SK-N-SH (cell line): ENCODE measurements at regions not wholly inside any gene's neighbourhood (a gene's known extent, or its start where the extent isn't known, plus 50 kb on each side); places are given as distances from the start of the nearest gene placed in this dataset.

Experiments used
- CTCF ChIP-seq: fragments of 200-600 bp; sonication (generic); IDR thresholded peaks from 2 replicates; pipeline ENCODE4 v1.6.1; 2017; ENCODE audit warnings: antibody characterized with exemption, mild to moderate bottlenecking, moderate library complexity
- EZH2phosphoT487 ChIP-seq: fragments of 200-600 bp; sonication (generic); IDR thresholded peaks from 2 replicates; pipeline ENCODE4 v1.6.1; 2017; ENCODE audit warnings: low read depth, mixed run types, mild to moderate bottlenecking, antibody characterized with exemption, moderate library complexity, borderline replicate concordance
- IRF3 ChIP-seq: fragments of 150-350 bp; IDR thresholded peaks from 2 replicates; pipeline ENCODE4 v1.6.1; 2016; ENCODE audit warnings: mild to moderate bottlenecking, low read depth, low read length
- JUND ChIP-seq: IDR thresholded peaks from 2 replicates; pipeline ENCODE4 v1.4.0; 2012
- MAX ChIP-seq: IDR thresholded peaks from 2 replicates; pipeline ENCODE4 v1.4.0; 2012; ENCODE audit warnings: low read depth
- NFIC ChIP-seq: IDR thresholded peaks from 2 replicates; pipeline ENCODE4 v1.4.0; 2012; ENCODE audit warnings: borderline replicate concordance
- PBX3 ChIP-seq: IDR thresholded peaks from 2 replicates; pipeline ENCODE4; 2012
- POLR2AphosphoS5 ChIP-seq: IDR thresholded peaks from 2 replicates; pipeline ENCODE4 v1.6.1; 2012; ENCODE audit warnings: low read depth, low read length
- RAD21 ChIP-seq: IDR thresholded peaks from 2 replicates; pipeline ENCODE4 v1.6.1; 2012; ENCODE audit warnings: mild to moderate bottlenecking, low read length
- REST ChIP-seq: IDR thresholded peaks from 2 replicates; pipeline ENCODE4 v1.6.1; 2012; ENCODE audit warnings: mild to moderate bottlenecking, low read depth, low read length, moderate library complexity
- SMC3 ChIP-seq: IDR thresholded peaks from 2 replicates; pipeline ENCODE4 v1.6.1; 2012; ENCODE audit warnings: low read depth, low read length, improper control_type of control experiment
- ZBTB33 ChIP-seq: IDR thresholded peaks from 2 replicates; pipeline ENCODE4 v1.4.0; 2012; ENCODE audit warnings: low read depth, borderline replicate concordance

- TF ChIP-seq CTCF (no peak), NFIC (no peak), EZH2phosphoT487 (no peak), RAD21 (no peak), ZBTB33 (no peak), REST (no peak), JUND (no peak), SMC3 (no peak), POLR2AphosphoS5 (no peak), MAX (no peak), IRF3 (no peak), PBX3 (no peak)
These were observed 189.3 kb downstream of the KLF5 start for GRCh38 chr13:73248154-73248553.
